ENCODE measurements at regions not wholly inside any gene's neighbourhood (a gene's known extent, or its start where the extent isn't known, plus 50 kb on each side); places are given as distances from the start of the nearest gene placed in this dataset.

DNA sequence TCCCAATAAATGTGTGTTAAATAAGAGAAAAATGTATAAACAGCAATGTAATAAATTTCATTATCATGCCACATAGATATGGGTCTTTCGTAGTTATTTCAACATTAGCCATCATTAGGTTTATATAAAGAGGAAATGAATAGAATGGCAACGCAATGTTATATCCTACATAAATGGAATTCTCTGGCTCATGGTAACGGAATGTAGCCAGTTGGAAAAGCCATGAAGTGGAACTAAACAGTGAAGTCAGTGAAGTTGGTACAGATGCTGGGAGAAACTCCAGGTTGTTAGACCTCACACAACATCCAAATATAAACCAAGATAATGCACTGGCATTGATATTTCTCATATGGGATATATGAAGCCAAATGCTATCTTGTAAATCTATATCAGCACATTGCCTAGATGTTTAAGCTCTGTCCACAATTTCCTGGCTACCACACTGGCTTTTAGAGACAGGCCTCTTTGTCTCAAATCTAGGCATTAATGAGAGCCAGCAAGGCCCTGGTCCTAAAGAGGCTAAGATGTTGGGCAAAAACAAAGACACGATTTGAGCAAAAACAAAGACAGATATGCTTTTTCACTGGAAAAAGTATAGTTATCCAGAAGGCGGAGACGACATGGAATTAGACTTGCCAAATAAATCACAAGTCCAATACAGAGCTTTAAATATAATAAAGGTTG is 861.0 kb downstream of the RPS29 start:
- TF ChIP-seq, protein P1, sequence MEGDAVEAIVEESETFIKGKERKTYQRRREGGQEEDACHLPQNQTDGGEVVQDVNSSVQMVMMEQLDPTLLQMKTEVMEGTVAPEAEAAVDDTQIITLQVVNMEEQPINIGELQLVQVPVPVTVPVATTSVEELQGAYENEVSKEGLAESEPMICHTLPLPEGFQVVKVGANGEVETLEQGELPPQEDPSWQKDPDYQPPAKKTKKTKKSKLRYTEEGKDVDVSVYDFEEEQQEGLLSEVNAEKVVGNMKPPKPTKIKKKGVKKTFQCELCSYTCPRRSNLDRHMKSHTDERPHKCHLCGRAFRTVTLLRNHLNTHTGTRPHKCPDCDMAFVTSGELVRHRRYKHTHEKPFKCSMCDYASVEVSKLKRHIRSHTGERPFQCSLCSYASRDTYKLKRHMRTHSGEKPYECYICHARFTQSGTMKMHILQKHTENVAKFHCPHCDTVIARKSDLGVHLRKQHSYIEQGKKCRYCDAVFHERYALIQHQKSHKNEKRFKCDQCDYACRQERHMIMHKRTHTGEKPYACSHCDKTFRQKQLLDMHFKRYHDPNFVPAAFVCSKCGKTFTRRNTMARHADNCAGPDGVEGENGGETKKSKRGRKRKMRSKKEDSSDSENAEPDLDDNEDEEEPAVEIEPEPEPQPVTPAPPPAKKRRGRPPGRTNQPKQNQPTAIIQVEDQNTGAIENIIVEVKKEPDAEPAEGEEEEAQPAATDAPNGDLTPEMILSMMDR (IDR thresholded peaks at IDR 0.05; ENCODE audit: insufficient read depth, low read depth, low read length, missing control alignments) = no peak

DNA sequence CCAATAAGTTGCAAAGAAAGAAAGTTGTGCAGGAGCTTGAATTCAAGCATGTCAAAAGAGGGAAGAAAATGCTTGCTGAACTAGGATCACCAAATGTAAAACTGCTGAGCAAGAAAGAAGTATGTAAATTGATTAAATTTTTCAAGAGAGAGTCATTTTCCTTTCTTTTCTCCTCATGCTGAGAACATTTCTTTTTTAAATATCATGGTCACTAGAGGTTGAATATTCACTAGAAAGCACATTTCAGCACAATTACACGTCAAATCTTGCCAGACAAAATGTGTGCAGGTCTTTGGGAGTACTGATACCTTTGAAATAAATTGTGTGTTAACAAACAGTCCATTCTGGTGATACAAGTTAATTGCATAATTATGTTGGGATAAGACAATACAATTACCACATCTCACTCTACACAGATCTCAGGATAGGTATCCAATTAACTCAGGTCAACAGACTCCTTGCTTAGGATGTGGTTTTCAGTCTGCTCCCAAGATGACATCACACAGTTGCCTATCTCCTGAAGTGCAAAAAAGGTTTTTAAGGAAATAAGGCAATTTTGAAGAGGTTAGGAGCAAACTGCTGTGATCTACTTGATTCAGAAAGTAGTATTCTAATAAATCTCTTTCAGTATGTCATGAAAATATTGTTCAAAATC is 862.2 kb downstream of the RPS29 start:
- TF ChIP-seq, protein P1 (IDR thresholded peaks at IDR 0.05; ENCODE audit: insufficient read depth, low read depth, low read length, missing control alignments) = no peak
- H3K4me3 ChIP-seq (ENCODE audit: low read depth, low read length) = no peak overlapping the region
- no peak for DNase-seq (ENCODE audit: low read depth)

More for the DNA sequence above, 861.0 kb downstream of the RPS29 start:
- H3K4me3 ChIP-seq (ENCODE audit: low read depth, low read length) = no peak overlapping the region
- no peak for DNase-seq (ENCODE audit: low read depth)

DNA sequence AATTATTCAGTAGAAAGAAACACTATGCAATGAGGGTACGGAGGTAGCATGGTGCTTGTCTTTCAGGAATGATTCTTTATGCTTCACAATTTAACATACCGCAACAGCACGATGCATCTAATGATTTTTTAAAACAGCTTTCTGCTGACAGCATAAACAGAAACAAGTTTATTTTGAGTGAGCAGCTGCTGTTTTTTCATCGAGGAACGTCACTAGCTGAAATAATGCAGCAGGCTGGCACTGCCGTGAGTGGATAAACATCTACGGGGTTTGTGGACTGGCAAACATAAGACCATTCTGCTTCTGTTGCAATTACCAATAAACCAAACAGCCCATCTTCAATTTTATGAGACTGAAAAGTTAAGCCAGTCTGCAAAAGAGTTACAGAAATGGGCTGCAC is 871.8 kb downstream of the RPS29 start:
- DNase-seq (ENCODE audit: low read depth) = no peak
- TF ChIP-seq, protein P1 (IDR thresholded peaks at IDR 0.05; ENCODE audit: insufficient read depth, low read depth, low read length, missing control alignments) = no peak
- no peak overlapping the region for H3K4me3 ChIP-seq (ENCODE audit: low read depth, low read length)

DNA sequence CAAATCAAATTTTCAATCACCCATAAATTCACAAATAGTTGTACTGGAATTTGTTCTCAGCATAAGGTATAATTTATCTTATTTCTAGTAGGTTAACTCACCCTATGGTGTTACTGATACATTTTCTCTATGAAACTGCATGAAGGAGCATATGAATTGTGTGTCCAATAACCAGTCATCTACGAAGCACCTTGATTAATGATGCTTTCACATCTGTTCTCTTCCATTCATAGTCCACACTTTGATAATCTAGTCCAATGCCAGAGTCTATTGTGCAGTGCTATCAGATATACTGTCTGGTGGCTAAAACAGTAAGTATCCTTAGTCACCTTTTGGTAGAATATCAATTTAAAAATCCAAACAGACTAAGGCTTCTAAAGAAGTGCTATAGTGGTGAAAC is 876.0 kb downstream of the RPS29 start:
- H3K4me3 ChIP-seq (ENCODE audit: low read depth, low read length) = no peak overlapping the region
- TF ChIP-seq, protein P1 (IDR thresholded peaks at IDR 0.05; ENCODE audit: insufficient read depth, low read depth, low read length, missing control alignments) = no peak
- DNase-seq (ENCODE audit: low read depth) = no peak

GRCh38 chr14:48709277-48709785 is 876.8 kb downstream of the RPS29 start:
- no peak for DNase-seq (ENCODE audit: low read depth)

DNA sequence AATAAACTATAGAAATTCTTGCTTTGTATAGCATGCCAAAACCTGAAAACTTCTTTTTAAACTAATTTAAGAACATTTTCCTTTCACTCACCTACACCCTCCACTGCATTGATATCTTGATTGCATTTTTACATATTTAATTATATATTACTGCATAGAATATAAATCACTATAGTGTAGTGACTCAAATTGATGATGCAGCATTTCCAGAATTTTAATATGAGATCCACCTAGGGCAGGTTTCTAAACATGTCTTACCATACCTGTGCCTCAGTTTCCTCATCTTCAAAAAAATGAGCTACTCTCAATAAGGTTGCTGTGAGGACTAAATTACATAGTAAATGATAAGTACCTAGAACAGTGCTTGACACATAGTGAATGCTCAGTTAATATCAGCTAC is 881.5 kb downstream of the RPS29 start:
- no peak overlapping the region for H3K4me3 ChIP-seq (ENCODE audit: low read depth, low read length)
- no peak for DNase-seq (ENCODE audit: low read depth)
- TF ChIP-seq, protein P1 (IDR thresholded peaks at IDR 0.05; ENCODE audit: insufficient read depth, low read depth, low read length, missing control alignments) = no peak

More at GRCh38 chr14:48709277-48709785, 876.8 kb downstream of the RPS29 start:
- H3K4me3 ChIP-seq (ENCODE audit: low read depth, low read length) = no peak overlapping the region
- TF ChIP-seq, protein P1 (IDR thresholded peaks at IDR 0.05; ENCODE audit: insufficient read depth, low read depth, low read length, missing control alignments) = no peak
